HG03159 (cell line): ENCODE measurements at regions not wholly inside any gene's neighbourhood (a gene's known extent, or its start where the extent isn't known, plus 50 kb on each side); places are given as distances from the start of the nearest gene placed in this dataset.

ENCODE experiments used
- ATAC-seq: cut with Tn5 transposase; IDR thresholded peaks from one replicate; pipeline ENCODE4 v1.9.1; 2021; ENCODE audit warnings: mild to moderate bottlenecking, moderate library complexity; ENCODE audit not compliant: unreplicated experiment

DNA sequence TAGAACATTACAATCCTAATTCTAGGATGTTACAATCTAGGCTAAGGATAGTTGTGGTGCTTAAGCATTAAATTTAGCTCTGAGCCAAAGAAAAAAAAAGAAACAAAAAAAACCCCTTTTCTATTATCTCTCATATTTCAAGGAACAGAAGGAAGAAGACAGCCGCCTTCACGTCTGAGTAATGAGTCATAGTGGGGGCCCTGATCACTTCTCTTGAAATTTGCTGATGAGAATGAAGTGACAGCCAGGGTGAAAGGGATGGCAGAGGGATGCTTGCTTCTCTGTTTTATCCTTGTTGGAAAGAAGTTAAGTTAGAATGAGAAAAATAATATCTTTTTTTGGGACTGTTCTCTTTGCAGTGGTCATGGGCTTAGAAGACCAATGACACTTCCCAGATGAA, 82.6 kb upstream of the MPHOSPH6 start:
- no peak for ATAC-seq

DNA sequence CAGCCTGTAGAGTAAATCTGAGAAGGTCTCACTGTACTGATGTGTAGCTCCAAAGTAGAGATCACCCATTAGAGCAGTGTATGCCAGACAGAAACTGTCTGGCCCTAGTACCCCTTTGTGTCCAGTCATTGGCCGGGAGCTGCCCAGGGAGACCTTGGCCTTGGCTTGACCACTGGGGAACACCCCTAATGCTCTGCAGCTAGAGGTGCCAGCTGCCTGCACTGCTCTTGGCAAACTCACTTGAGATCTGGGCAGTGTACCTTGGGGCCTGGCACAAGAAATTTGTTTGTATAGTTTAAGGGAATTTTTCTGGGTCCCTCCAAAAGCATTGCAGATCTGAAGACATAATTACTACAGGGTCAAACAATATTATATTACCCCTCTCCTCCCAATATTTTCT, 78.7 kb upstream of the MPHOSPH6 start:
- ATAC-seq: no peak

DNA sequence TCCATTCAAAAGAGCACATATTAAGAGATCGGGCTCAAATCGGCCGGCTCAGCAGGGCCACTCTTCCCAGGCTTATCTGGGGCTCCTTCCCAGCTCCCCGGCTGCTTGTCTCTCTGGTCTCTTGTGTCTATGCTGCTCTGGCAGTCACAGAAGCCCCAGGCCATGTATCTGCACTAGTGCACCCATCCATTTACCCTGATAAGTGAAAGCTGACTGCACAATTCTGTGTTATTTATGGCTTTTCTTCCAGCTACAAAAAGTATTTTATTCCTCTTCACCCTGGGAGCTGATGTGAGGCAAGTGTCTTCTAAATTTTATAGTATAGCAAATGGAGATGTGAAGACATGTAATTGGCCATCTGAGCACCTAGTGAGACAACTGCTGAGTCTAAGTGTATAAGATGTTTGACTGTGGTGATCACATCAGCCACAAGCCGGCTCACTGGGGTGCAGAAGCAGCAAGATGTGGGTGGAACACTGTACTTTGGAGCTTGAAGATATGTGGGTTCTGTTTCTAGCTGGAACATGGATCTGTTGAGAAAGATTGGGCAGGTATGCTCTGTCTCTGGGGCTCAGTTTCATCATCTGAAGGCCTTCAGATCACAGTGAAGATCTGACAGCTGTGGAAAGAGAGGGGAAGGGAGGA, 78.1 kb upstream of the MPHOSPH6 start:
- no peak for ATAC-seq

DNA sequence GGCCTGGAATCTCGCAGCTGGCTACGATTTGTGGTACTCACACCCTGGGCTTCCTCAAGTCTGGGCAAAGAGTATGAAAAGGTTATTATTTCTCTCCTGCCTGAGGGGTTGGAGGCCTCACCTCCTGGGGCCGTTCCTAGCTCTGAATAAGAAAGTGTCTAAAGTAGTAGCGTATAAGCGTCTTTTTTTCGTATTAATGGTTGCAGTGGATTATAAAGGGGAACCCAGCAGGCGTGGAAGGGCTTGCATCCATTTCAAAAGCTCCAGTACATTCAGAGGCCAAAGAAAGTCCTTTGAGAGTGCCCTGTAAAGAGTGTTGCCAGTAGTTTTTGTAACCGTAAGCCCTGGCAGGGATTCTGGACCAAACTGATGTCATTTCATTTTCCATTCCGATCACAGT, 72.2 kb upstream of the MPHOSPH6 start:
- no peak for ATAC-seq

DNA sequence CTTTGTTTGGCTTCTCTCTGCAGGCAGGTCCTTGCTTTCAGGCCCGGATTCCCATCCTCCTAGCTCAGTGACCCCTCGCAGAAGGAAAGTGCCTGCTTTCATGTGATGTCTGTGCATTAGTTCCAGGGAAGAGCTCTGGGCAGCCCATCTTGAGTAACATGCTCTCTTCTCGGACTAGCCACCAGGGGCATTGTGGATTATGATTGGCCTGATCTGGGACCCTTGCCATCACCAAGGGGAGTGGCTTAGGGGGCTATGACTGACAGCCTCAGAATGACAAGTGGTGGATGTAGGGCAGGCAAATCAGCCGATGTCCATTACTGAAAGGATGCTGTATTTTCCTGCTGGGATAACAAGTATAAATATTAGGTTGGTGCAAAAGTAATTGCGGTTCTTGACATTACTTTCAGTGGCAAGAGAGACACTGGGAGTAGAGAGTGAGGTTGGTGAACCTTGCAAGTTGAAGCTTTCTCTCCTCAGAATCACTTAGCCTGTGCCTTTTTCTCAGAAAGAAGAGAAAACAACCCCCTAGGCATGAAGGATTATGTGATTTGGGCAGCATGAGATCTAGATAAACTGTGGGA, 71.5 kb upstream of the MPHOSPH6 start:
- no peak for ATAC-seq

DNA sequence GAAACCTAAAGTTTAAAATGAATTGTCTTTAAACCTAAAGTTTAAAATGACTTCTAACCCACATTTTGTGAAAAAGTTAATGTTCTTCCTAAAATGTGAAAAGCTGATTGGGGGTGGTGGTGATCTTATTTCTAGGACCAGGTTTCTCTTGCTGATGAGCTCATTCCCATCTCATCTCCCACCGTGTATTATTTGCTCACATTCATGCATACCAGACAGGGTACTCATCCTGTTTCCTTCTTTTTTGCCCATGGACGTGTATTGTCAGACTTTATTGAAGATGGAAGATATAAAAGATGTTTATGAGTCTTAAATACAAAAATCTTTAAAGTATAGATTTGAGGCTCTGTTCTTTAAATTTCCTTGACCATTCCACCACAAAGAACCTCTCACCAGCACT, 70.1 kb upstream of the MPHOSPH6 start:
- no peak for ATAC-seq

DNA sequence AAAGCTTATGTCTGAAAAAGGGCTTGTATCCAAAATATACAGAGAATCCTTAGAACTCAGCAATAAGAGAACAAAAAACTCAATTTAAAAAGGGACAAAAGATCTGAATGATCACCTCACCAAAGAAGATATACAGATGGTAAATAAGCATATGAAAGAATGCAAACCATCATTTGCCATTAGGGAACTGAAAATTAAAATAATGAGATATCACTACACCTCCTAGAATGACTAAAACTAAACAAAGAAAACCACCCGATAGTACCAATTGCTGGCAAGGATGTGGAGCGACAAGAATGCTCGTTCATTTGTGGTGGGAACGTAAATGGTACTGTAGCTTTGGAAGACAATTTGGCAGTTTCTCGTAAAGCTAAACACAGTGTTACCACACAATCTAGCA, 66.9 kb upstream of the MPHOSPH6 start:
- ATAC-seq: no peak

DNA sequence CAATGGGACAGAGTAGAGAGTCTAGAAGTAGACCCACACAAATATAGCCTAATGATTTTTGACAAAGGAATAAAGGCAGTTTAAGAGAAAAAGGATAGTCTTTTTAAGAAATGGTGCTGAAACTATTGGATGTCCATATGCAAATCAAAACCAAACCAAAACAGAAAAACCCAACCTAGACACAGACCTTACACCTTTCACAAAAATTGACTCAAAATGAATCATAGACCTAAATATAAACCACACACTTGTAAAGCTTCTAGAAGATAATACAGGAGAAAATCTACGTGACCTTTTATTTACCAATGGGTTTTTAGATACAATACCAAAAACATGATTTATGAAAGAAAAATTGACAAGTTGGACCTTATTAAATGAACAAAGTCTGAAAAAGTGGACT, 66.4 kb upstream of the MPHOSPH6 start:
- ATAC-seq: no peak

DNA sequence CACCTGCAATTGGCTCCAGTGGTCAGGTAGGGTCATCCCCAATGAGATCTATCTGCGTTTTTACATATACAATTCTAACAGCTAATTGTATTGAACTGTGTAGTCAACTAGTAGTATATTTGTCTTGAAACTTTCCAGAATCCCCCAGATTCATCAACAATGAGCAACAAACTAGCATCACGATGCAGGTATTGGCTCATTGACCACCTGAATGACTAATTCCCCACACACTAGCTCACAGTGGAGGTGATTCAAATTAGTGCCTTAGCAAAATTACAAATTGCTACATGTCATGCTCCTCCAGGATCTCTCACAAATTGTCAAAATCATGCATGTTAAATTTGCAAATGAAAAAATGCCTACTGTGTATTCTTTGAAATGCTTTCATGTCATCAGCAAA, 62.8 kb upstream of the MPHOSPH6 start:
- ATAC-seq: no peak

DNA sequence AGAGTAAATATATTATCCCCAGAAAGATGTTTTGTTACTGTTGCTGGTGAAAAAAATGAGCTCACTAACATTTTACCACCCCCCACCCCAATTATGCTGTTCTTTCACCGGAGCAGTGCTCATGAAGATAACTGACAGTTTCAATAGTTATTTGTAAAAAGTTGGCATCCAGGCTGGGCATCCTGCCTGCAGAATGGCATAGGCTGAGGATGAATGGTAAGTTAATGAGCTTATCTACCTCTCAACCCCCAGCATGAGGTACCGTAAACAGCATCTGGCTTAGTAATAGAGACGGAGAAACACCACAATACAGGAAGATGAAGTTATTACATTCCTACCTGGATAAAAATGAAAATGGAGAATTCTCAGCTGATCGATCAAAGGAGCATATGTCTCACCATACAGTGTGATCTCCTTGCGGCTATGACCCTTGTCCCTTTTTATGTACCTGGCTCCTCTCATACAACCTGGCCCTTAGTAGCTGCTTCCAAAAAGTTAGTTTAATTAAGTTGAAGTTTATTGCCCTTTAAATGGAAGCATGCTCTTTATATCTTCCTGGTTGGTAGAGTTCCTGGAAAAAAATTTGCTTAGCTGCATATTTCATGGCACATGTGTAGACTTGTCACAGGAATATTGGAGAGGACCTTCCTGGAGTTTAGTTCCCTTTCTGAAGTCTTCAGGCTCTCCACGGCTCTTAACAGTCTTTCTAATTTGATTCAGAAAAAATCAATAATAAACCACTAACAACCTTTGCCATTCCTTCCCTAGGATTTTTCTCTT, 61.2 kb upstream of the MPHOSPH6 start:
- no peak for ATAC-seq

DNA sequence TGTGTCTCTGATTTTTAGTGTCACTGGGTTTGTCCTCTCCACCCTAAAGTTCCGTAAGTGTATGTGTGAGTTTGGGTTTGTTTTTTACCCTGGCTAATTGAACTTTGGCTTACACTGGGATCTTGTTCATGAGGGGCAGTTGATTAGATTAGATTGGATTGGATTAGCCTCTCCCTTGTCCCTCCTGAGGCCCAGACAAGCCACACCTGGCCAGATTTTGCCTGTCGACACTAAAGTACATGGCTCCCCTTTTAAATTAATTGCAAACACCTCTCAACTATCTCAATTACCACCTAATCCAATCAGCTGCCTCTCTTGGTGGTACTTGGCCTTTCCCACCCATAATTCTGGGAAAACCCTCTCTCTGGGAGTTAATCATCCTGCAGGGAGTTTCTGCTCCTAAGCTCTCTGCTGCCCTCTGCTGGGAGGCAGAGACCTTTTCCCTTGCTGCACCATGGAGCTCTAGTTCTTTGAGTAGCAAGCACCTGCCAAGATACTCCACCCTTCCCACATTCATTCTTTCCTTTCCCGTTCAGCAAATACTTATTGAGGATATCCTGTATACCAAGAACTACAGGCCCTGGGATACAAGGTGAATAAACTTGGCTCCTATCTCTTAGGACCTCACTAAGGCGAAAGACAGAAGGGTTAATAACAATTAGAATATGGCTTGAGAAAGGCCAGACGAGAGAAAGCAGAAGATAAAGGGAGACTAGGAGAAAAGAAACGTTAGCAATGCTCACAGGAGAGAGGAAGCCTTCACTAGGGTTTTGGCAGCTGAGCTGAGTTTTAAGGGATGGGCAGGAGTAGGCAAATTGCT, 60.0 kb upstream of the MPHOSPH6 start:
- no peak for ATAC-seq

DNA sequence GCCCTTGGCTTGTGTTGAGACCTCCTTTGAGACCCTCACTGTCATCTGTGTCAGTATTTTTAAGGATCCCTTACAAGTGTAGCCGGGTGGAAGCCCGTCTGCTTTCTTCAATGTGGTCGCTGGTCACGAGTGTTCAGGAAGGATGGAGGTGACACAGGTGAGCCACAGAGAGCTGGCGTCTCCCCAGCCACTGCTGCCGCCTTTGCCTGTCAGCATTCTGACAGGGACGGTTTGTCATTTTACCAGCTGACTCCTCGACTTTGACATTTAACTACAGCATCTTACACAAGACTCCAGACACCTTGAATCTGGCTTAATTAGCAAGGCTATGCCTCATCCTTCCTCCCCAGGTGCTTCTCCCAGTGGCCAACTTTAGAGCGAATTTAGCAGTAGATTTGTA, 56.3 kb upstream of the MPHOSPH6 start:
- ATAC-seq: no peak

DNA sequence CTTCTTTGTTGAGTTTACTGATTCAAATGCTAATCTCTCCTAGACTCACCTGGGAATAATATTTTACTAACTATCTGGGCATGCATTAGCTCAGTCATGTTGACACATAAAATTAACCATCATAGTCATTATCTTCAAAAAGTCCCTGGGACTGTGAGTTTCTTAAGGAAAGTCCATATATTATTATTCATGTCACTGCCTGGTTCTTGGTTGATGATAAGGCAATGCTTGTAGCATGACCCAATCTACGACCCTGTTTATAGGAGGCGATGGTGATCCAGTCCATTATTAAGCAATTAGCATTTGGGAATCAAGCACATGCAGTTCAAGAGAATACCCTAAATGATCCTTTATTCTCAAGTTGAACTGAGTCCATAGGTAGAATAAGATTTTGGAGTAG, 54.8 kb upstream of the MPHOSPH6 start:
- no peak for ATAC-seq

DNA sequence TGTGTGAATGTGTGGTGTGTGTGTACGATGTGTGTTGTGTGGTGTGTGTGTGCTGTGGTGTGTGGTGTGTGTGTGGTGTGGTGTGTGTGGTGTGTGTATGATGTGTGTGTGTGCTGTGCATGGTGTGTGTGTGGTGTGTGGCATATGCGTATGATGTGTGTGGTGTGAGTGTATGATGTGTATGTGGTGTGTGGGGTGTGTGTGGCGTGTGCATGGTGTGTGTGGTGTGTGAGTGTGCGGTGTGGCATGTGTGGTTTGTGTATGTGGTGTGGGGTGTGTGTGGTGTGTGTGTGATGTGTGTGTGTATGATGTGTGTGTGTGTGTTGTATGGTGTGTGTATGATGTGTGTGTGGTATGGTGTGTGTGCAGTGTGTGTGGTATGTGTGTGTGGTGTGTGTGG, 50.5 kb upstream of the MPHOSPH6 start:
- ATAC-seq: no peak
